ENCODE measurements at regions not wholly inside any gene's neighbourhood (a gene's known extent, or its start where the extent isn't known, plus 50 kb on each side); places are given as distances from the start of the nearest gene placed in this dataset.

DNA sequence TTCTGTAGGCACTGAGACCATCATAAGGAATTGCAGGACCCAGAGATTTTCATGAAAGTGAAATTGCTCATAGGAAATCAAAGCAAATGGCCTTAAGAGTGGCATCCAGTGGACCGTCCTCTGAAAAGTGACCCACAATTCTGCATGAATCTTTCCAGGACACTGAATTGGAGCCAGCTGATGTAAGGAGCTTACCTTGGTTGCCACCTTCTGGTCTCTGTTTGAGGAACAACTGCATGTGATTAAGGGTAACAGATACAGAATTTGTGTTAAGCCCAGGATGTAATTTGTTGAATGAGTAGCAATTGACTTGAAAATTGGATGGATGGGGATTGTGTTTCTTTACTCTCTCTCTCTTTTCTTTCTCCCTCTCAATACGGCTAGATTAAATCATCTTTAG lies 49.9 kb upstream of the GAS1 start:
- peak in 2 of 4 donors; percentile 19 to 20 for DNase-seq
- Histone ChIP-seq H3K27ac (no peak overlapping the region), H3K9me3 (no peaks in the 10 kb centered on the region), H3K4me1 (no peaks in the 10 kb centered on the region), H3K4me3 (no peak overlapping the region), H3K36me3 (replicated peaks in 1 of 2; ENCODE audit: insufficient read depth in 1 of 2, low read depth in 2 of 2) (no peaks in the 10 kb centered on the region), H3K27me3 (no peaks in the 10 kb centered on the region)
- TF ChIP-seq, protein P1, sequence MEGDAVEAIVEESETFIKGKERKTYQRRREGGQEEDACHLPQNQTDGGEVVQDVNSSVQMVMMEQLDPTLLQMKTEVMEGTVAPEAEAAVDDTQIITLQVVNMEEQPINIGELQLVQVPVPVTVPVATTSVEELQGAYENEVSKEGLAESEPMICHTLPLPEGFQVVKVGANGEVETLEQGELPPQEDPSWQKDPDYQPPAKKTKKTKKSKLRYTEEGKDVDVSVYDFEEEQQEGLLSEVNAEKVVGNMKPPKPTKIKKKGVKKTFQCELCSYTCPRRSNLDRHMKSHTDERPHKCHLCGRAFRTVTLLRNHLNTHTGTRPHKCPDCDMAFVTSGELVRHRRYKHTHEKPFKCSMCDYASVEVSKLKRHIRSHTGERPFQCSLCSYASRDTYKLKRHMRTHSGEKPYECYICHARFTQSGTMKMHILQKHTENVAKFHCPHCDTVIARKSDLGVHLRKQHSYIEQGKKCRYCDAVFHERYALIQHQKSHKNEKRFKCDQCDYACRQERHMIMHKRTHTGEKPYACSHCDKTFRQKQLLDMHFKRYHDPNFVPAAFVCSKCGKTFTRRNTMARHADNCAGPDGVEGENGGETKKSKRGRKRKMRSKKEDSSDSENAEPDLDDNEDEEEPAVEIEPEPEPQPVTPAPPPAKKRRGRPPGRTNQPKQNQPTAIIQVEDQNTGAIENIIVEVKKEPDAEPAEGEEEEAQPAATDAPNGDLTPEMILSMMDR (IDR thresholded peaks at IDR 0.05), result peak in 2 of 7 experiments; percentile 42 to 61
- no peak for TF ChIP-seq POLR2A (IDR thresholded peaks at IDR 0.05)
- intact Hi-C loops (cut with DNase I), result no loop called here
- WGBS, 2 donors, result 31 to 42% methylated on average over 2 of the region's 2 CpGs
- ATAC-seq, result no peak

DNA sequence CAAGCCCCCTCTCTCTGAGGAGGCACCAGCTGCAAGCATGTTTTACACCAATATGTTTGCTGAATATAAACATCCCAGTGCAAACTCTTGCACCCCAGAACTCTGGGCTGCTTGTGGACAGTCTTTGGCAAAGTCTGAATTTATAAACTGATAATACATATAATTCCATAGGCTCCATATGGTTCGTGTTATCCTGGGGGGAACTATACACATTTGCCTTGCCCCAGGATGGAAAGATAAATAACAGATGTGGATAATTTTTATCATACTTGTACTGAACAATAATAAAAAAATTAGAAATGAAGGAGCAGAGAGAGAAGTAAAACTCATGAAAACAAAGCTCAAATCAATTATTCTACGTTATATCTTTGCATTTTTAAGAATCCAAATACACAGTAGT lies 50.6 kb upstream of the GAS1 start:
- WGBS, 2 donors, result 70 to 80% methylated on average over 2 of the region's 2 CpGs
- Histone ChIP-seq H3K4me1 (no peaks in the 10 kb centered on the region), H3K9me3 (no peaks in the 10 kb centered on the region), H3K27me3 (no peaks in the 10 kb centered on the region), H3K4me3 (no peak overlapping the region), H3K36me3 (replicated peaks in 1 of 2; ENCODE audit: insufficient read depth in 1 of 2, low read depth in 2 of 2) (no peaks in the 10 kb centered on the region), H3K27ac (no peak overlapping the region)
- ATAC-seq (no peak), DNase-seq (no peak)
- TF ChIP-seq, protein P1 (IDR thresholded peaks at IDR 0.05), result no peak
- TF ChIP-seq POLR2A (IDR thresholded peaks at IDR 0.05), result no peak
- intact Hi-C loops (cut with DNase I), result no loop called here

DNA sequence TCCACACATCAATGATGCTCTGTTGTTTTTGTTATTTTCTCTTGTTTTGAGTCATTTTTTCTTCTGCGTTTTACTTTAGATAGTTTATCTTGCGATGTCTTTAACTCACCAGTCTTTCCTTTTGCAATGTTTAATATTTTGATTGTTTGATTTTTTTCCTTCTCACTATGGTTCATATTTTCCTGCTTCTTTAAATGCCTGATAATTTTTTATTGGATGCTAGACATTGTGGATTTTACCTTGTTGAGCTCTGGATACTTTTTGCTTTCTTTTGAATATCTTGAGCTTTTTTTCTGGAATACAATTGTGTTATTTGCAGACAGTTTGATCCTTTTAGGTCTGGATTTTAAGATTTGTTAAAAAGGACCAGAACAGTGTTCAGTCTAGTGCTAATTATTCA lies 55.2 kb upstream of the GAS1 start:
- H3K27me3 ChIP-seq, result no peaks in the 10 kb centered on the region
- ATAC-seq (no peak), DNase-seq (no peak)
- 88 to 93% methylated on average over 2 of the region's 2 CpGs for WGBS, 2 donors
- TF ChIP-seq POLR2A (IDR thresholded peaks at IDR 0.05), result no peak
- no peaks in the 10 kb centered on the region for H3K36me3 ChIP-seq (replicated peaks in 1 of 2; ENCODE audit: insufficient read depth in 1 of 2, low read depth in 2 of 2)
- no peak overlapping the region for H3K4me3 ChIP-seq
- H3K27ac ChIP-seq, result no peak overlapping the region
- intact Hi-C loops (cut with DNase I), result no loop called here
- H3K4me1 ChIP-seq, result no peaks in the 10 kb centered on the region
- H3K9me3 ChIP-seq, result no peaks in the 10 kb centered on the region

DNA sequence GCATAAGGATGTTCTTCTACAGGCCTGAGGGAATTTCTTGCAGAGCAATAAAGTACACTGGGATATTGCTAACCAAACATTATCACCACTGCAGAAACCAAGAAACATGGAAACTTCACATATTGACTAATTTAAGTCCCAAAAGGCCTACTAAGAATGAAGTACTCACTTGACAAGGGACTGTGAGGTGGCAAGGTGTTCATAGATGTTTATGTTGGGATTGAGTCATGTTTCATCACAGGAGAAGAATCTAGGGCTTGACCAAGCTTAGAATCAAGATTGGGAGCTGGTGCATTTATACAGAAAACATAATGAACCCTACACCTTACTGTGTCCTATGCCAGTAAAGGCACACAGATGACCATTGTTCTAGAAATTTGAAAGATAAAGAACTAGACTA lies 56.7 kb upstream of the GAS1 start:
- no peak for ATAC-seq
- Histone ChIP-seq H3K27me3 (no peaks in the 10 kb centered on the region), H3K9me3 (no peaks in the 10 kb centered on the region), H3K4me3 (no peak overlapping the region), H3K4me1 (no peaks in the 10 kb centered on the region), H3K36me3 (replicated peaks in 1 of 2; ENCODE audit: insufficient read depth in 1 of 2, low read depth in 2 of 2) (no peaks in the 10 kb centered on the region), H3K27ac (no peak overlapping the region)
- intact Hi-C loops (cut with DNase I), result no loop called here
- TF ChIP-seq, protein P1 (IDR thresholded peaks at IDR 0.05), result no peak
- TF ChIP-seq POLR2A (IDR thresholded peaks at IDR 0.05), result no peak
- no peak for DNase-seq

DNA sequence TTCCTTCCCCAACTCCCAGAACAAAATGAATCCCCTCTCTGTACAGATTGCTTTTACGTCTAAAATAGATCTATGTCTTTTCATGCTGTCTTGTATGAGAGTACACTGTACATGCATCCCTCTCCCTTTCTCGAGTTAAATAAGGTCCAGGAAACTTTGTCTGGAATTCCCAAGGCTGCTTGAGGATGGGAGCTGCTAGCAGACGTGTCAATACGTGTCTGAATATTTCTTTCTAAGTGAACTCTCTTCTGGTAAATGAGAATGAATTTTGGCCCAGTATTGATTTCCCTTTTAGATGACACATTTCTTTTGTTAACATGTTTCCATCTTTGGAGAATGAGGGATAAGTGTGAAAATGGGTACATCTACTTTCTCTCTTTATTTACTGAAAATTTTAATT lies 59.6 kb upstream of the GAS1 start:
- Histone ChIP-seq H3K9me3 (no peaks in the 10 kb centered on the region), H3K36me3 (replicated peaks in 1 of 2; ENCODE audit: insufficient read depth in 1 of 2, low read depth in 2 of 2) (no peaks in the 10 kb centered on the region), H3K4me3 (no peak overlapping the region), H3K27me3 (no peaks in the 10 kb centered on the region), H3K27ac (no peak overlapping the region), H3K4me1 (no peaks in the 10 kb centered on the region)
- ATAC-seq (no peak), DNase-seq (no peak)
- intact Hi-C loops (cut with DNase I), result no loop called here
- WGBS, 2 donors, result 88 to 90% methylated on average over 4 of the region's 4 CpGs
- TF ChIP-seq POLR2A (IDR thresholded peaks at IDR 0.05), result no peak
- TF ChIP-seq, protein P1 (IDR thresholded peaks at IDR 0.05), result no peak
